ENCODE measurements at regions not wholly inside any gene's neighbourhood (a gene's known extent, or its start where the extent isn't known, plus 50 kb on each side); places are given as distances from the start of the nearest gene placed in this dataset.

DNA sequence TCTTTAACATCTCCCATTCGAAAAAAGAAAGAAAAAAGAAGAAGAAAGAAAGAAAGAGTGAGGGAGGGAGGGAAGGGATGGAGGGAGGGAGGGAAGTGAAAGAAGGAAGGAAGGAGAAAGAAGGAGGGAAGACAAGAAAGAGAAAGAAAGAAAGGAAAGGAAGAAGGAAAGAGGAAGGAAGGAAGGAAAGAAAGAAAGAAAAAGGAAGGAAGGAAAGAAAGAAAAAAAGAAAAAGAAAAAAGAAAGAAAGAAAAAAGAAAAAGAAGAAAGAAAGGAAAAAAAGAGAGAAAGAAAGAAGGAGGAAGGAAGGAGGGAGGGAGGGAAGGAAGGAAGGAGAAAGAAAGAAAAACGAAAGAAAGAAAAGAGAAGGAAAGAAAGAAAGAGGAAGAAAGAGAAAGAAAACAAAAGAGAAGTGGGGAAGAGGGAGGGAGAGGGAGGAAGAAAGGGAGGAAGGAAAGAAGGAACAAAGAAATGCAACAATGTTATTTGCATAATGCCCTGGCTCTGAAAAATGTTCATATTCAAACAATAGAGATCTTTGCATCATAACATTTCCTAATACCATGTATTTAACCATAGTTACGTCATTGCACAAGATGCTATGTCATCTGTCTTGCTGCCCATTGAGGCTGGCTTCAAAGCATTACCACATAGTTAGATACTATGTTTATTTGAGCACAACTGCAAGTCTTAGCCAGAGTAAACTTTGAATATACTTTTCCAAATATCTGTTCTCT lies 550.6 kb downstream of the DSC3 start:
- TF ChIP-seq, protein P1, sequence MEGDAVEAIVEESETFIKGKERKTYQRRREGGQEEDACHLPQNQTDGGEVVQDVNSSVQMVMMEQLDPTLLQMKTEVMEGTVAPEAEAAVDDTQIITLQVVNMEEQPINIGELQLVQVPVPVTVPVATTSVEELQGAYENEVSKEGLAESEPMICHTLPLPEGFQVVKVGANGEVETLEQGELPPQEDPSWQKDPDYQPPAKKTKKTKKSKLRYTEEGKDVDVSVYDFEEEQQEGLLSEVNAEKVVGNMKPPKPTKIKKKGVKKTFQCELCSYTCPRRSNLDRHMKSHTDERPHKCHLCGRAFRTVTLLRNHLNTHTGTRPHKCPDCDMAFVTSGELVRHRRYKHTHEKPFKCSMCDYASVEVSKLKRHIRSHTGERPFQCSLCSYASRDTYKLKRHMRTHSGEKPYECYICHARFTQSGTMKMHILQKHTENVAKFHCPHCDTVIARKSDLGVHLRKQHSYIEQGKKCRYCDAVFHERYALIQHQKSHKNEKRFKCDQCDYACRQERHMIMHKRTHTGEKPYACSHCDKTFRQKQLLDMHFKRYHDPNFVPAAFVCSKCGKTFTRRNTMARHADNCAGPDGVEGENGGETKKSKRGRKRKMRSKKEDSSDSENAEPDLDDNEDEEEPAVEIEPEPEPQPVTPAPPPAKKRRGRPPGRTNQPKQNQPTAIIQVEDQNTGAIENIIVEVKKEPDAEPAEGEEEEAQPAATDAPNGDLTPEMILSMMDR (IDR thresholded peaks at IDR 0.05): no peak

DNA sequence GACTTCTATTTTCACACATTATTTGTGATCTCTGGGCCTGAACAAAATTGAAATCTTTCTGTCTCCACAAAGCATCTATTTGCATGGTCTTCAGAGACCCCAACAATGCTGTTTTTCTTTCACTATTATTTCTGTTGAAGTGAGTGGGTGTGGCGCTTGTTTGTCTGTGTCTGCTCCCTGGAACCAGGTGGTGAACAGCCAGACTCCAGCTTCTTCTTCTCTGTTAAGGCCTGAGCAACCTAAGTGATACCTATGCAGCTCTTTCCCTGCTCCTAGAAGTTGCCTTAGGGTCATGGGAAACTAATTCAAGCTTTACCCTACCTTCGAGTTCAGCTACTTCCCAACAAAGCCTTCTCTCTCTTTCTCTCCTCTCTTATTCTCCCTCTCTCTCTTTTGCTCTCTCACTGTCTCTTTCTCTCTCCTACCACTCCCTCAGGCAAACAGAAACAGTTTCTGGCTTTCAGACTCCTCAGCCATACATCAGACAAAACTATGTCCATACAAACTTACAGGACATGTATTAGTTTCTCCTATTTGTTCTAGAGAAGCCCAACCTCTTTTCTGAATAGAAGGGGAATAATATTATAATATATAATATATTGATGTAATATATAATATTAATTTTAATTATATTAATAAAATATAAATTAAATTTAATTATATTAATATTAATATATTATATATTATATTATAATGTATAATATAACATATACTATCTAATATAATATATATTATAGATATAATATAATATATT lies 552.5 kb downstream of the DSC3 start:
- TF ChIP-seq, protein P1 (IDR thresholded peaks at IDR 0.05): no peak

DNA sequence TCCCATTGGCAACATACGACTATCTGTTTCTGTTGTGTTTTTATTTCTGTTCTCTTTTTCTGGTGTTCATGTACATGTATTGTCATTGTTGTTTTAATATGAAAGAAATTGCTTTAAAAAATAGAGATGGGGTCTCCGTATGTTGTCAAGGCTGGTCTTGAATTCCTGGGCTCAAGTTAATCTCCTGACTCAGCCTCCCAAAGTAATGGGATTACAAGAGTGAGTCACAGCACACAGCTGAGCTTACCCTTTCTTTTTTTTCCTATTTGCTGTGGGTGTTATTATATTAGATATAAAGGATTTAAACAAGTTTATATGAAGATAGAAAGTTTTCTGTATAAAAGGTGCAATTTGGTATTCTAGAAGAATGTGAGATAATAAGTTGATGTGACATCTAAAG lies 554.6 kb downstream of the DSC3 start:
- TF ChIP-seq, protein P1 (IDR thresholded peaks at IDR 0.05): no peak

DNA sequence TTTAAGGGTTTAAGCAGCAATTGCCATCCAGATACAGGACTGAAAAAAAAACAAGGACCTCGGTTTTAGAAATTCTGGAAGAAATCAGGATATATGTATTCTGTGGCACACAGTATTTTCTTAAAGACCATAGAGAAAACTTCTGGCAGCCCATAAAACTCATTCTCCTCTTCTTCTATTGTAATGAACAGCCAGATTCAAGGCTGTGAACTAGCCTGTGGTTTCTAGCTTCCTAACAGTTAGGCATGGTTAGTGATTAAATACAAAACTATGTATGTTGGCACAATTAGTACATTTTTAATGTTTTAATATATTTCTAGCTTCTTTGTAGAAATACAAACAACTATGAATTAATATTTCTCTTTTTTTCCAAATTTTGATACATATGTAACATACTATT lies 555.7 kb downstream of the DSC3 start:
- TF ChIP-seq, protein P1 (IDR thresholded peaks at IDR 0.05): no peak

DNA sequence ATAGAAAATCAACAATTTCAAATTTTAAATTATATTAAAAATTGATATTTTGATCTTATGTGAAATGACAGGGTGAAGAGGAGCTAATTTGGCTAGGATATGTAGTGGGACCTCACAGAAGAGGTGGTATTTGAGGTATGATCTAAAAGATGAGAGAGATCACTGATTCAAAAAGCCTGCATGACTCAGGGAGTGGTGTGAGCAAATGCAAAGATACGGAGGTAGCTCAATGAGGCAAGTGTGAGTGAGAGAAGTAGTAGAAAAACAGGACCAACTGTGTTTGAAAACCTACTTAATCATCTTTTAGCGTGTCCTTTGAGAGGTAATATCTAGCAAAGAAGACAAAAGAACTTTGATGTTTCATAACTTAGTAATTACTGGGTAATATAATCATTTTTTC lies 557.5 kb downstream of the DSC3 start:
- TF ChIP-seq, protein P1 (IDR thresholded peaks at IDR 0.05): no peak

DNA sequence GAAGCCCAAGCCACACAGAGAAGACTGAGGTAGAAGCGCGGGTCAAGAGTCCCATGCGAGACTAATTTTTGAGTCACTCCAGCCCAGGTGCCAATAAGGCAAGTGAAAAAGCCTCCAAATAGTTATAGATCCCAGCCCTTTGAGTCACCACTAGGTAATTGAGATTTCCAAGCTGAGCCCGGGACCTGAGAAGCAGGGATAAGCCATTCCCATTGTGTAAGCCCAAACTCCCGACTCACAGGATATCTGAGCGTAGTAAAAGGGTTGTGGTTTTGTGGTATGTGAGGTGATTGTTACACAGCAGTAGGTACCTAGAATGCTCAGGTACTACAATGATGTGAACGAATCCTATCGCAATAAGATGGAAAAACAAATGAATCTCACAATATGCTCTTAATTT lies 560.7 kb downstream of the DSC3 start:
- TF ChIP-seq, protein P1 (IDR thresholded peaks at IDR 0.05): no peak

DNA sequence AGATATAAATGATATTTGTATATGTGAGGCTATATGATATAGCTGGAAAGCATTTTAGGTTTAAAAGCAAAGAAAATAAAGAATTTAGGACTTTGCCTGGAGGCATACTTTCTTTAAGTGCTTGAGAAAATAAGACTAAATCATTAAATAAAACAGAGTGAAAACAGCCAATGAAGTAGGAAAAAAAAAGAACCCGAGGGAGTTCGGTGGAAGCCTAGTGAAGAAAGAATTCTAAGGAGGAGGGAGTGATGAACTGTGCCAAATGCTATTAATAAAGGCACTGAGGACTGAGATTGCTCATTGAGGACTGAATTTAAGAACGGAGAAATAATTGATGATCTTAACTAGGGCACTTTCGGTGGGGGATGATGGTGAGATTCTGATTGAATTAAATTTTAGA lies 573.5 kb downstream of the DSC3 start:
- TF ChIP-seq, protein P1 (IDR thresholded peaks at IDR 0.05): no peak
